HCT116 (cell line): ENCODE measurements at regions not wholly inside any gene's neighbourhood (a gene's known extent, or its start where the extent isn't known, plus 50 kb on each side); places are given as distances from the start of the nearest gene placed in this dataset.

Experiments
- ATAC-seq: fragments of 200-7000 bp; cut with Tn5 transposase; 2 replicates; pipeline ENCODE4 v1.9.1; 2020; ENCODE audit warnings: mild to moderate bottlenecking, moderate library complexity
- BruUV-seq: library from RNA; stranded (reverse); fragments of 400-500 nt; replicated peaks from 2 replicates; lab custom pipeline; 2021; lab: Mats Ljungman, UMichigan
- CTCF ChIA-PET: fragments of 300-600 bp; sonication (Branson Sonifier 250); formaldehyde crosslinking; loops from one replicate; lab custom pipeline; 2021; ENCODE audit warnings: antibody characterized with exemption; lab: Charles Lee
- POLR2A ChIA-PET: fragments of 300-600, 350-600 bp; sonication (Branson Sonifier 250); formaldehyde crosslinking; loops from one replicate; lab custom pipeline; 2021; ENCODE audit warnings: antibody characterized with exemption; lab: Charles Lee
- RAD21 ChIA-PET, 2 experiments: fragments of 300-600 bp; sonication (Branson Sonifier 250); formaldehyde crosslinking; loops; one replicate each; lab custom pipeline; 2023; ENCODE audit warnings: low total read pairs in 2 of 2; ENCODE audit not compliant: uncharacterized antibody in 2 of 2, unreplicated experiment in 2 of 2, low non-redundant PET in 1 of 2; lab: Charles Lee
- DNase-seq: peaks from one replicate; pipeline ENCODE4 v3.0.0-alpha.2; 2010; ENCODE audit warnings: low read depth, low spot score
- H2AFZ ChIP-seq: fragments of 200-600 bp; shearing (Covaris generic), sonication (generic); 2 replicates; pipeline ENCODE4 v1.6.1; 2017; ENCODE audit warnings: low read depth, mixed run types, mixed read lengths, antibody characterized with exemption, low read length; ENCODE audit not compliant: poor library complexity, severe bottlenecking
- H3K27ac ChIP-seq: 2 replicates; pipeline ENCODE4 v1.5.1; 2012; ENCODE audit warnings: low read depth, low read length
- H3K27me3 ChIP-seq: fragments of 200-600 bp; sonication (generic); 2 replicates; pipeline ENCODE4 v1.6.1; 2016; ENCODE audit warnings: mixed run types, low read length, mixed read lengths; ENCODE audit not compliant: insufficient read depth
- H3K36me3 ChIP-seq, 2 experiments: fragments of 200-500 bp in 1 of 2; fragments of 200-600 bp in 1 of 2; sonication (Bioruptor generic) in 1 of 2; sonication (generic) in 1 of 2; 2 replicates each; pipeline versions ENCODE4 v1.5.1 to v1.6.1; 2014 to 2016; ENCODE audit warnings: low read length in 2 of 2, inconsistent platforms in 1 of 2, mixed read lengths in 1 of 2, mixed run types in 1 of 2; ENCODE audit not compliant: insufficient read depth in 2 of 2, control insufficient read depth in 1 of 2
- H3K4me1 ChIP-seq, 2 experiments: fragments of 200-600 bp in 1 of 2; sonication (generic) in 1 of 2; 2 replicates each; pipeline versions ENCODE4 v1.5.1 to v1.6.1; 2012 to 2017; ENCODE audit warnings: low read length in 2 of 2, inconsistent platforms in 1 of 2, mild to moderate bottlenecking in 1 of 2, mixed read lengths in 1 of 2, mixed run types in 1 of 2, moderate library complexity in 1 of 2; ENCODE audit not compliant: insufficient read depth in 2 of 2, control insufficient read depth in 1 of 2
- H3K4me2 ChIP-seq: fragments of 200-600 bp; sonication (generic); 2 replicates; pipeline ENCODE4 v1.6.1; 2017; ENCODE audit warnings: mixed run types, low read length, mixed read lengths
- H3K4me3 ChIP-seq, 2 experiments: fragments of 200-600 bp in 1 of 2; sonication (generic) in 1 of 2; replicated peaks in 1 of 2; 2 replicates each; pipeline ENCODE4 v1.5.1; 2011 to 2016; ENCODE audit warnings: low read length in 2 of 2, control low read depth in 1 of 2, low read depth in 1 of 2, mild to moderate bottlenecking in 1 of 2, mixed read lengths in 1 of 2, mixed run types in 1 of 2
- H3K79me2 ChIP-seq: fragments of 200-600 bp; sonication (generic); 2 replicates; pipeline ENCODE4 v1.6.1; 2017; ENCODE audit warnings: mild to moderate bottlenecking, mixed run types, low read length, moderate library complexity, mixed read lengths; ENCODE audit not compliant: insufficient read depth
- H3K9ac ChIP-seq: fragments of 200-600 bp; sonication (generic); 2 replicates; pipeline ENCODE4 v1.6.1; 2016; ENCODE audit warnings: low read length, mixed read lengths
- H3K9me2 ChIP-seq: fragments of 200-600 bp; sonication (generic), shearing (Covaris generic); 2 replicates; pipeline ENCODE4 v1.6.1; 2017; ENCODE audit warnings: mixed run types, mild to moderate bottlenecking, moderate library complexity; ENCODE audit not compliant: insufficient read depth
- H3K9me3 ChIP-seq, 2 experiments: fragments of 200-500 bp in 1 of 2; fragments of 200-600 bp in 1 of 2; sonication (Bioruptor generic) in 1 of 2; sonication (generic) in 1 of 2; 2 replicates each; pipeline ENCODE4 v1.6.1; 2014 to 2017; ENCODE audit warnings: low read length in 2 of 2, mixed read lengths in 2 of 2, inconsistent platforms in 1 of 2, low read depth in 1 of 2, mild to moderate bottlenecking in 1 of 2, mixed run types in 1 of 2, moderate library complexity in 1 of 2; ENCODE audit not compliant: control insufficient read depth in 1 of 2, insufficient read depth in 1 of 2
- H4K20me1 ChIP-seq: fragments of 200-600 bp; sonication (generic), shearing (Covaris generic); 2 replicates; pipeline ENCODE4 v1.6.1; 2017; ENCODE audit warnings: mixed run types, mild to moderate bottlenecking, moderate library complexity; ENCODE audit not compliant: insufficient read depth
- CEBPB ChIP-seq: IDR thresholded peaks from 2 replicates; pipeline ENCODE4 v1.6.1; 2012; ENCODE audit warnings: low read depth
- CTCF ChIP-seq, 3 experiments: fragments of 200-600 bp in 1 of 3; sonication (generic) in 1 of 3; IDR thresholded peaks in 2 of 3; conservative IDR thresholded peaks in 1 of 3; 2 replicates each; pipeline ENCODE4 v1.5.1; 2012 to 2017; ENCODE audit warnings: low read depth in 2 of 3, low read length in 2 of 3, antibody characterized with exemption in 1 of 3, borderline replicate concordance in 1 of 3, control low read depth in 1 of 3, mild to moderate bottlenecking in 1 of 3, mixed read lengths in 1 of 3, mixed run types in 1 of 3, moderate library complexity in 1 of 3; ENCODE audit not compliant: insufficient read depth in 1 of 3
- FOSL1 ChIP-seq: IDR thresholded peaks from 2 replicates; pipeline ENCODE4 v1.6.1; 2012; ENCODE audit warnings: low read depth
- MAX ChIP-seq: IDR thresholded peaks from 2 replicates; pipeline ENCODE4 v1.6.1; 2012
- RAD21 ChIP-seq: IDR thresholded peaks from 2 replicates; pipeline ENCODE4 v1.6.1; 2012; ENCODE audit warnings: low read depth, mild to moderate bottlenecking
- REST ChIP-seq: IDR thresholded peaks from 2 replicates; pipeline ENCODE4 v1.6.1; 2012; ENCODE audit warnings: low read depth
- TCF7L2 ChIP-seq: IDR thresholded peaks from 2 replicates; pipeline ENCODE4 v1.7.0; 2011; ENCODE audit warnings: borderline replicate concordance, inconsistent platforms; ENCODE audit not compliant: insufficient read depth, insufficient read length; ENCODE audit errors: extremely low read depth
- YY1 ChIP-seq: IDR thresholded peaks from 2 replicates; pipeline ENCODE4 v1.6.1; 2011; ENCODE audit warnings: low read length, low read depth, moderate library complexity, mild to moderate bottlenecking; ENCODE audit not compliant: insufficient replicate concordance; ENCODE audit errors: extremely low read depth
- intact Hi-C: fragments of 100-400 bp; cut with micrococcal nuclease; formaldehyde crosslinking; loops from 2 replicates; pipeline ENCODE4 v1.10.0; 2022

GRCh38 chr3:30368978-30369377, 237.4 kb upstream of the TGFBR2 start:
- H3K36me3 ChIP-seq: no peaks in the 10 kb centered on the region
- no peak overlapping the region for H3K27ac ChIP-seq
- TF ChIP-seq RAD21: no peak
- no peak for TF ChIP-seq REST
- TF ChIP-seq TCF7L2: no peak
- TF ChIP-seq MAX: no peak
- TF ChIP-seq CTCF (IDR thresholded peaks at IDR 0.05 in 2 of 3, conservative IDR thresholded peaks at IDR 0.05 in 1 of 3; ENCODE audit: borderline replicate concordance in 1 of 3, insufficient read depth in 1 of 3, low read depth in 2 of 3, low read length in 2 of 3): no peak
- no peak for TF ChIP-seq YY1
- TF ChIP-seq CEBPB: 0 out of 2 replicates have a peak, but pooled peaks have one; percentile 23
- 0 out of 2 replicates have a peak, but pooled peaks have one; percentile 16 for TF ChIP-seq FOSL1
- H2AFZ ChIP-seq: no peak overlapping the region
- H3K4me1 ChIP-seq: no peaks in the 10 kb centered on the region
- no peak overlapping the region for H3K4me3 ChIP-seq
- DNase-seq (no peak), ATAC-seq (no peak)
- H3K9me2 ChIP-seq: no peaks in the 10 kb centered on the region
- no peaks in the 10 kb centered on the region for H3K27me3 ChIP-seq
- ChIA-PET CTCF (no interaction called here), RAD21 (no interaction called here), POLR2A (no interaction called here)
- no peaks in the 10 kb centered on the region for H3K79me2 ChIP-seq
- H3K9me3 ChIP-seq: no peaks in the 10 kb centered on the region
- intact Hi-C loops: no loop called here
- no TSS peak for BruUV-seq
- H4K20me1 ChIP-seq: no peaks in the 10 kb centered on the region
- no peak overlapping the region for H3K9ac ChIP-seq
- H3K4me2 ChIP-seq: no peak overlapping the region
